NOMO-1 (cell line): ENCODE measurements at regions not wholly inside any gene's neighbourhood (a gene's known extent, or its start where the extent isn't known, plus 50 kb on each side); places are given as distances from the start of the nearest gene placed in this dataset.

Source experiments
- DNase-seq, 2 experiments: peaks; one replicate each; lab custom pipeline; 2025; ENCODE audit not compliant: unreplicated experiment in 2 of 2; lab: John Stamatoyannopoulos, UW

DNA sequence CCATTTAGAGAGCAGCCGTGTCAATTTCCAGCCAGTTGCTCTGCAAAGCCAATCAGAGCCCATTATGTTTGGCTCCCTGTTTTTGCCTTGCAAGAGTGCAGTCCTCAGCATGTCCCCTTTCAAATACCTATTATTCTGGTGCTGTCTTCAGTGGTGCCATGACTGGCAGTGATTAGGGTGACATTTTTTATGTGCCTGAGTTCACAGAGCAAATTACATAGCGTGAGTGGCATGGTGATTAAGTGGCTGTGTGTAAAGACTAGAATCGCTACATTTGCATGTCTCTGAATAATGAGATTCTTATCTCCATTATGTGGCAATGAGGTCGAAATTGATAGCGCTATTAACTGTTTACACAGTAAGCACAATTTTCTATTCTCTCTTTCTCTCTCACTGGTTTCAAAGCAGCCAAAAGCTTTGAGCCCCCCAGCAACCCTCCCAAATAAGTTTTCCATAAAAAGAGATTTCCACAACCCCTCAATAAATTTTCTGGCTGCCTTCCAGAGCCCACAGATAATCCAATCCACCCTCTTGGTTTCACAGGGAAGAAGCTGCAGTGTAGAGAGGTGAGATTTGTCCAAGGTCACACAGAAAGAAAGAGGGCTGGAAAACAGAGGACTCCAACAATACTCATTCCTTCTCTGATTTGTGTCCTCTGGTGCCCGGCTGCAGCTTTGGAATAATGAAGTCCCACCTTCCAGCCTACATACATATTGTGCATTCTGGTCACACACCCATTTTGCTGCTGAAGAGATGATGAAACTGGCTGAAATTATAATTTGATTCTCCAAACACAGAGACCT, 58.8 kb upstream of the NUDT4 start:
- DNase-seq: no peak

- DNase-seq: peak in 1 of 2 experiments; percentile 70
Measured at GRCh38 chr12:93319523-93320050, 58.1 kb upstream of the NUDT4 start.

DNA sequence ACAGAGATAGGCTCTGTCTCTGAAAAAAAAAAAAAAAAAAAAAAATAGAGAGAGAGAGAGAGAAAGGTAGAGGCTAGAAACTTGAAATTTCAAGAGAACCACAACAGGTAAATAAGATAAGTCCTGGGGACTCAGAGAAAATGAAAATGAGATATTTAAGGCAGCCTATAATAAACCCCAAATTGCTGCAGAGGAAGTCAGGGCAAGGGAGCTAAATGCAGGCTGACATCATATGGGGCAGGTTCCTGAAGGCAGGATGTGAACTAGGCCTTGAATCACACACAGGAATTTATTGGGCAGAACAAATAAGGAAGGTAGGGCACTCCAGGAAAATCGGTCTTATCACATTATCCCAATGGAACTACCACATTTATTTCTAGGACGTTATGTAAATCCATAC, 54.9 kb upstream of the NUDT4 start:
- DNase-seq: peak in 1 of 2 experiments; percentile 30

- no peak for DNase-seq
Measured at GRCh38 chr12:93323625-93324329, 53.9 kb upstream of the NUDT4 start.

- DNase-seq: no peak
Measured at GRCh38 chr12:93325855-93326254, 51.9 kb upstream of the NUDT4 start.
